OCI-LY1 (cell line): ENCODE measurements at regions not wholly inside any gene's neighbourhood (a gene's known extent, or its start where the extent isn't known, plus 50 kb on each side); places are given as distances from the start of the nearest gene placed in this dataset.

Source experiments
- CTCF ChIP-seq: fragments of 200-600 bp; sonication (generic), shearing (Covaris generic); IDR thresholded peaks from 2 replicates; pipeline ENCODE4 v1.5.1; 2017; ENCODE audit warnings: mild to moderate bottlenecking, antibody characterized with exemption, low read length, moderate library complexity, mixed read lengths
- EZH2 ChIP-seq: fragments of 200-600 bp; sonication (generic), shearing (Covaris generic); IDR thresholded peaks from 2 replicates; pipeline ENCODE4 v1.8.0; 2017; ENCODE audit warnings: borderline replicate concordance, mixed run types, mild to moderate bottlenecking, antibody characterized with exemption, low read length, moderate library complexity, mixed read lengths

GRCh38 chr12:88935856-88936255 is 355.6 kb upstream of the KITLG start:
- no peak for TF ChIP-seq CTCF
- TF ChIP-seq EZH2, result no peak
